HepG2 (cell line): ENCODE measurements at regions not wholly inside any gene's neighbourhood (a gene's known extent, or its start where the extent isn't known, plus 50 kb on each side); places are given as distances from the start of the nearest gene placed in this dataset.
"Not testable (repeated sequence)": the region's sequence is repeated elsewhere in the genome, so short reads cannot be mapped to it uniquely, and the experiment has no call there.

ENCODE experiments used
- ATAC-seq: fragments of 200-7000 bp; cut with Tn5 transposase; 3 replicates; pipeline ENCODE4 v1.9.1; 2020; ENCODE audit warnings: mild to moderate bottlenecking, moderate library complexity
- BruUV-seq: library from RNA; stranded (reverse); fragments of 400-500 nt; replicated peaks from 2 replicates; lab custom pipeline; 2021; lab: Mats Ljungman, UMichigan
- CTCF ChIA-PET: fragments of 300-600 bp; formaldehyde crosslinking; extraction: SDS; loops from one replicate; lab custom pipeline; 2021; ENCODE audit warnings: low total read pairs, inconsistent platforms, low intra/inter-chr PET ratio; lab: Yijun Ruan, JAX
- POLR2A ChIA-PET: fragments of 350-600 bp; sonication (Branson Sonifier 250); formaldehyde crosslinking; loops from one replicate; lab custom pipeline; 2020; ENCODE audit warnings: antibody characterized with exemption, inconsistent platforms; lab: Yijun Ruan, JAX
- DNase-seq: peaks from one replicate; pipeline ENCODE4 v3.0.0-alpha.2; 2015; ENCODE audit warnings: low spot score
- FAIRE-seq: peaks from 3 replicates; lab custom pipeline; 2011; peaks lifted over from hg19 to GRCh38; lab: Jason Lieb, UNC
- H2AFZ ChIP-seq: one replicate; pipeline ENCODE4 v1.6.1; 2011; ENCODE audit warnings: low read length, inconsistent platforms
- H3K27ac ChIP-seq: fragments of 300-600 bp; 3 replicates; pipeline ENCODE4 v1.8.0; 2011; ENCODE audit warnings: mixed run types, mild to moderate bottlenecking, mixed read lengths, low read length, inconsistent platforms; ENCODE audit not compliant: insufficient read depth; ENCODE audit errors: extremely low read length
- H3K27me3 ChIP-seq, 2 experiments: fragments of 200-600 bp in 1 of 2; 2 replicates in 1 of 2; 3 replicates in 1 of 2; pipeline versions ENCODE4 v1.6.0 to v1.8.0; 2011; ENCODE audit warnings: low read length in 2 of 2, mild to moderate bottlenecking in 2 of 2, moderate library complexity in 2 of 2, inconsistent platforms in 1 of 2; ENCODE audit not compliant: insufficient read depth in 2 of 2, control insufficient read depth in 1 of 2
- H3K36me3 ChIP-seq, 2 experiments: fragments of 200-600 bp in 1 of 2; replicated peaks in 1 of 2; 2 replicates in 1 of 2; 3 replicates in 1 of 2; pipeline versions ENCODE4 v1.5.1 to v1.8.0; 2011; ENCODE audit warnings: low read length in 2 of 2, inconsistent platforms in 1 of 2; ENCODE audit not compliant: insufficient read depth in 2 of 2, control insufficient read depth in 1 of 2
- H3K4me1 ChIP-seq: 2 replicates; pipeline ENCODE4 v1.5.1; 2012; ENCODE audit warnings: low read length, inconsistent platforms; ENCODE audit not compliant: insufficient read depth
- H3K4me2 ChIP-seq: 2 replicates; pipeline ENCODE4 v1.6.0; 2011; ENCODE audit warnings: low read depth, low read length, inconsistent platforms
- H3K4me3 ChIP-seq, 3 experiments: fragments of 200-600 bp in 1 of 3; sonication (generic), shearing (Covaris generic) in 1 of 3; replicated peaks in 1 of 3; 2 replicates each; pipeline ENCODE4 v1.5.1; 2011 to 2016; ENCODE audit warnings: low read length in 3 of 3, inconsistent platforms in 2 of 3, low read depth in 2 of 3, mild to moderate bottlenecking in 2 of 3, control low read depth in 1 of 3, mixed read lengths in 1 of 3; ENCODE audit not compliant: insufficient read depth in 1 of 3
- H3K79me2 ChIP-seq: one replicate; pipeline ENCODE4 v1.6.1; 2011; ENCODE audit warnings: low read length, inconsistent platforms; ENCODE audit not compliant: insufficient read depth
- H3K9ac ChIP-seq: 2 replicates; pipeline ENCODE4 v1.6.0; 2011; ENCODE audit warnings: mild to moderate bottlenecking, low read depth, low read length, inconsistent platforms; ENCODE audit not compliant: insufficient read depth
- H3K9me3 ChIP-seq: 2 replicates; pipeline ENCODE4 v1.5.1; 2012; ENCODE audit warnings: mild to moderate bottlenecking, low read length
- H4K20me1 ChIP-seq: 2 replicates; pipeline ENCODE4 v1.6.0; 2011; ENCODE audit warnings: inconsistent platforms, mild to moderate bottlenecking, low read length, moderate library complexity; ENCODE audit not compliant: insufficient read depth
- ARNT ChIP-seq: fragments of 450-650 bp; IDR thresholded peaks from 2 replicates; pipeline ENCODE4 v1.6.1; 2017
- FOXA1 ChIP-seq, 2 experiments: fragments of 450-650 bp in 1 of 2; sonication (generic) in 1 of 2; formaldehyde crosslinking in 1 of 2; IDR thresholded peaks; 2 replicates each; pipeline versions ENCODE4 v1.4.0 to v1.6.1; 2016 to 2020; ENCODE audit warnings: missing genetic modification reagents in 1 of 2
- MTA1 ChIP-seq: sonication (generic); formaldehyde crosslinking; IDR thresholded peaks from 2 replicates; pipeline ENCODE4 v1.4.0; 2020; ENCODE audit warnings: missing genetic modification reagents, mild to moderate bottlenecking, borderline replicate concordance
- PRMT3 ChIP-seq: sonication (generic); formaldehyde crosslinking; IDR thresholded peaks from 2 replicates; pipeline ENCODE4 v1.8.1; 2022; ENCODE audit warnings: low read depth, mild to moderate bottlenecking, moderate library complexity, missing genetic modification reagents, borderline replicate concordance
- RFXANK ChIP-seq: IDR thresholded peaks from 2 replicates; pipeline ENCODE4 v1.6.1; 2016
- ZNF335 ChIP-seq: sonication (generic); formaldehyde crosslinking; IDR thresholded peaks from 2 replicates; pipeline ENCODE4 v1.4.0; 2020; ENCODE audit warnings: missing genetic modification reagents
- ZNF841 ChIP-seq: sonication (generic); formaldehyde crosslinking; IDR thresholded peaks from 2 replicates; pipeline ENCODE4 v1.8.1; 2023; ENCODE audit warnings: missing genetic modification reagents, borderline replicate concordance
- WGBS: methylation state at CpG from one replicate; pipeline ENCODE4 v1.1.6; 2017; ENCODE audit warnings: low lambda C conversion rate; 5-methylcytosine and 5-hydroxymethylcytosine counted together
- in situ Hi-C: cut with HindIII; loops from 2 replicates; pipeline ENCODE4 v1.10.0; 2017; ENCODE audit warnings: low pct_unique_long_range_greater_than_20kb; ENCODE audit not compliant: extremely low pct_ligation_motif_present
- intact Hi-C: fragments of 100-400 bp; cut with micrococcal nuclease; formaldehyde crosslinking; loops from one replicate; pipeline ENCODE4 v1.10.0; 2022; ENCODE audit not compliant: unreplicated experiment

DNA sequence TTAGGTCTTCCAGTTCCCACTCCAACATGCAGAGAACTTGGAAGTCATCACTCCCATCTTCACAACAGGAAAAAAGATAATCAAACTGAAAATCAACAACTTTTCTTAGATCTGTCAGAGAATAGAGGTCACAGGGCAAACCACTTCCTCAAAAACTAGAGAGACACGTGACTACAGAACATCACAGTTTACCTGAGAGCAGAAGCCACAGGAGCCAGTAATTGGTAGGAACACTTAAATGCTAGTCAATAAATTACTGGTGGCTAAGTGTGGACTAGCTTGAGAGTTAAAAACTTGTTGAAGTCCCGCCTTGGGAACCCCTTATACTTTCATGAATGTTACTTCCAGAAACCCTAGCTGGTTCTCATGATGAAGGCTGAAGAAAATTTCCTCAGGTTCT lies 81.1 kb downstream of the THSD1 start:
- POLR2A ChIA-PET, FAIRE-seq, H3K27me3 ChIP-seq, in situ Hi-C loops, BruUV-seq, H3K79me2 ChIP-seq, H3K9ac ChIP-seq, H3K4me3 ChIP-seq, H2AFZ ChIP-seq, H3K4me2 ChIP-seq, H4K20me1 ChIP-seq, H3K4me1 ChIP-seq, H3K36me3 ChIP-seq, CTCF ChIA-PET, DNase-seq, intact Hi-C loops, ATAC-seq, H3K27ac ChIP-seq, H3K9me3 ChIP-seq: not testable (repeated sequence)
- 8% methylated on average over 1 of the region's 2 CpGs for WGBS

DNA sequence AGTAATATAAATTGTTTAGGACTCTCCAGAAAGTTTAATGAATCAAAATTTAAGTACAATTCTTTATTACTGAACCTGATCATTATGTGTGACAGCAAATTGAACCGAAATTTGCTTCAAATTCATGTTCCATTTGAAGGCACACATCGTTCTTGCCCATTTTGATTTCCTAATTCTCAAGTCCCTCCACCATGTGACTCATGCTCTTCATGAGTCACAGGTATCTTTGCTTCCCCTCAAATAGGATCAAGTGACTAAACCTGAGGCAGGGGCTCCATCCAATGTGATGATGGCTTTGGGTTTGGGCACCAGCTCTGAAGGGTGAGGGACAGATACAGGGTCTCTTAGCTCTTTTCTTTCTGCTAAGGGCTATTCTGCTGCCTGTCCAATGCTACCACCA lies 86.1 kb downstream of the THSD1 start:
- H3K36me3 ChIP-seq = no peaks in the 10 kb centered on the region
- no peaks in the 10 kb centered on the region for H3K9me3 ChIP-seq
- BruUV-seq = no TSS peak
- POLR2A ChIA-PET = no interaction called here
- intact Hi-C loops (no loop called here), in situ Hi-C loops (no loop called here)
- DNase-seq (no peak), FAIRE-seq (no peak), ATAC-seq (no peak)
- H3K4me2 ChIP-seq = no peak overlapping the region
- H3K79me2 ChIP-seq = no peaks in the 10 kb centered on the region
- H3K9ac ChIP-seq = no peak overlapping the region
- no peak overlapping the region for H3K4me3 ChIP-seq
- WGBS = 2% methylated on average over 2 of the region's 2 CpGs
- H3K27me3 ChIP-seq = peaks cover 0 to 21% of the 10 kb centered on the region in 2 experiments; a peak in 4 of 5 replicates
- no peak overlapping the region for H2AFZ ChIP-seq
- H3K4me1 ChIP-seq = no peaks in the 10 kb centered on the region
- H4K20me1 ChIP-seq = no peaks in the 10 kb centered on the region
- TF ChIP-seq ZNF841 (CRISPR knock-in tag) (no peak), MTA1 (CRISPR knock-in tag) (no peak), ARNT (no peak), ZNF335 (CRISPR knock-in tag) (no peak), FOXA1 (IDR thresholded peaks at IDR 0.05) (no peak), FOXA1 (CRISPR knock-in tag; IDR thresholded peaks at IDR 0.05) (no peak), RFXANK (CRISPR knock-in tag) (no peak), PRMT3 (CRISPR knock-in tag) (no peak)
- no peak overlapping the region for H3K27ac ChIP-seq
- CTCF ChIA-PET = no interaction called here

DNA sequence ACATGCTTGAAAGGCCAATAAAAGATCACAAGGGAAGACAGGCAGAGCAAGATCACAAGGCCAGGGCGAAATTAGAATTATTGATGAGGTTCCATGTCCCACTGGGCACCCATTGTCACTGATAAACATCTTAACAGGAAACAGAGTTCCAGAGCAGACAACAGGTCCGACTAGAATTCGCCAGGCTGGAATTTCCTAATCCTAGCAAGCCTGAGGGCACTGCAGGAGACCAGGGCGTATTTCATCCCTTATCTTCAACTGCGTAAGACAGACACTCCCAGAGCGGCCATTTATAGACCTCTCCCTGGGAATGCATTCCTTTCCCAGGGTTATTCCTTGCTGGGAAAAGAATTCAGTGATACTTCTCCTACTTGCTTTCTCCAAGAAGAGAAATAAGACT lies 96.1 kb downstream of the THSD1 start:
- H3K9ac ChIP-seq, POLR2A ChIA-PET, CTCF ChIA-PET, BruUV-seq, in situ Hi-C loops, H3K4me3 ChIP-seq, DNase-seq, H4K20me1 ChIP-seq, H3K36me3 ChIP-seq, H3K79me2 ChIP-seq, H3K27ac ChIP-seq, H3K9me3 ChIP-seq, H3K4me1 ChIP-seq, intact Hi-C loops, H2AFZ ChIP-seq, H3K4me2 ChIP-seq, FAIRE-seq, ATAC-seq: not testable (repeated sequence)
- WGBS = 19% methylated on average over 4 of the region's 6 CpGs
- H3K27me3 ChIP-seq = peaks cover 0 to 15% of the 10 kb centered on the region in 2 experiments; a peak in 1 of 5 replicates

DNA sequence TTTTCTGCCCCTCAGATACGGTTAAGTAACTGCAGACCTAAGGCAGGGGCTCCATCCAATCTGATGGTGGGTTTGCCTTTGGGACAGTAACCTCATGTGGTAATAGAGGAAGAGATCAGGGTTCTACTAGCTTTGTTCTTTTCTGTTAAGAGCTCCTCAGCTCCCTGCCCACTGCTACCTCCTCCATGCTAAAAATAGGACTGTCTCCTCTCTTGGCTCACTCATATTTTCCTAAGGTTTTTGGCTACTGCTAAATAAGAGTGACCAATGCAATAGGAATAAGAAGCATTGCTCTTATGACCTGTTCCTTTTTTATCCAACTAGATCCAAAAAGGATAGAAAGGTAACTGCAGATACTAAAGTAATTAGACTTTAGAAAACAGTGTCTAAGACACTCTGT lies 99.6 kb downstream of the THSD1 start:
- H3K36me3 ChIP-seq, H3K9me3 ChIP-seq, H3K79me2 ChIP-seq, H4K20me1 ChIP-seq, H3K9ac ChIP-seq, H3K27ac ChIP-seq, intact Hi-C loops, H3K4me1 ChIP-seq, FAIRE-seq, DNase-seq, H3K4me2 ChIP-seq, CTCF ChIA-PET, H2AFZ ChIP-seq, POLR2A ChIA-PET, H3K27me3 ChIP-seq, BruUV-seq, H3K4me3 ChIP-seq, in situ Hi-C loops, ATAC-seq: not testable (repeated sequence)
- no CpG with 5 or more reads among the region's 1 CpG for WGBS
